Head of caudate nucleus (tissue), 42 donors: ENCODE measurements at regions not wholly inside any gene's neighbourhood (a gene's known extent, or its start where the extent isn't known, plus 50 kb on each side); places are given as distances from the start of the nearest gene placed in this dataset.
"Not testable (repeated sequence)": the region's sequence is repeated elsewhere in the genome, so short reads cannot be mapped to it uniquely, and the experiment has no call there.

ENCODE experiments used
- DNase-seq, 42 donors: peaks; one replicate each; pipeline versions ENCODE4 v3.0.0 to v3.0.0-alpha.2; 2020 to 2021; ENCODE audit warnings: mixed read lengths in 7 of 42
- intact Hi-C: fragments of 100-400 bp; cut with DNase I; formaldehyde crosslinking; loops from one replicate; pipeline ENCODE4 v1.15.0; 2022

GRCh38 chr13:73189362-73189761, 130.6 kb downstream of the KLF5 start:
- intact Hi-C loops: no loop called here
- DNase-seq: peak in 4 of 42 donors; percentile 17 to 48 (median 26)

GRCh38 chr13:73187106-73187505, 128.3 kb downstream of the KLF5 start:
- intact Hi-C loops: no loop called here
- no peak for DNase-seq

- intact Hi-C loops: no loop called here
- no peak for DNase-seq
These were observed 121.0 kb downstream of the KLF5 start for GRCh38 chr13:73179650-73180274.

- intact Hi-C loops: no loop called here
- no peak for DNase-seq
These were observed 119.2 kb downstream of the KLF5 start for GRCh38 chr13:73177916-73178565.

- no peak for DNase-seq
- intact Hi-C loops: no loop called here
These were observed 118.2 kb downstream of the KLF5 start for GRCh38 chr13:73177017-73177416.

GRCh38 chr13:73174521-73175010, 115.8 kb downstream of the KLF5 start:
- intact Hi-C loops: no loop called here
- no peak for DNase-seq

GRCh38 chr13:73173279-73173811, 114.5 kb downstream of the KLF5 start:
- no peak for DNase-seq
- intact Hi-C loops: no loop called here

- DNase-seq: peak in 3 of 42 donors; percentile 7 to 38 (median 8)
These were observed 113.1 kb downstream of the KLF5 start for GRCh38 chr13:73171926-73172325.

GRCh38 chr13:73171271-73171682, 112.5 kb downstream of the KLF5 start:
- intact Hi-C loops: no loop called here
- DNase-seq: no peak

More at GRCh38 chr13:73171926-73172325, 113.1 kb downstream of the KLF5 start:
- intact Hi-C loops: no loop called here

GRCh38 chr13:73169971-73170370, 111.2 kb downstream of the KLF5 start:
- intact Hi-C loops: no loop called here
- no peak for DNase-seq

- intact Hi-C loops: no loop called here
- DNase-seq: no peak
These were observed 110.2 kb downstream of the KLF5 start for GRCh38 chr13:73168953-73169401.

- intact Hi-C loops: no loop called here
- DNase-seq: no peak
These were observed 109.6 kb downstream of the KLF5 start for GRCh38 chr13:73168226-73168952.

GRCh38 chr13:73167028-73167820, 108.4 kb downstream of the KLF5 start:
- no peak for DNase-seq
- intact Hi-C loops: no loop called here

GRCh38 chr13:73166204-73166603, 107.4 kb downstream of the KLF5 start:
- intact Hi-C loops: no loop called here
- DNase-seq: no peak

- intact Hi-C loops: no loop called here
- no peak for DNase-seq
These were observed 104.4 kb downstream of the KLF5 start for GRCh38 chr13:73162912-73163911.

GRCh38 chr13:73160371-73161031, 101.7 kb downstream of the KLF5 start:
- DNase-seq, intact Hi-C loops: not testable (repeated sequence)

- no peak for DNase-seq
- intact Hi-C loops: no loop called here
These were observed 100.0 kb downstream of the KLF5 start for GRCh38 chr13:73158851-73159250.
